Activated B cell treated with CpG ODN at 0.5 μM for 24 hours (primary cell): ENCODE measurements at regions not wholly inside any gene's neighbourhood (a gene's known extent, or its start where the extent isn't known, plus 50 kb on each side); places are given as distances from the start of the nearest gene placed in this dataset.
"Not testable (repeated sequence)": the region's sequence is repeated elsewhere in the genome, so short reads cannot be mapped to it uniquely, and the experiment has no call there.

Experiments
- ATAC-seq: fragments of 200-7000 bp; cut with Tn5 transposase; one replicate; pipeline ENCODE4 v1.10.0; 2021; ENCODE audit warnings: low read depth, mild to moderate bottlenecking, moderate library complexity
- CTCF ChIA-PET: fragments of 350-600 bp; sonication (Branson Sonifier 250); formaldehyde crosslinking; loops from one replicate; lab custom pipeline; 2021; ENCODE audit warnings: antibody characterized with exemption; lab: Charles Lee
- POLR2A ChIA-PET: fragments of 350-600 bp; sonication (Branson Sonifier 250); formaldehyde crosslinking; loops from one replicate; lab custom pipeline; 2021; ENCODE audit warnings: antibody characterized with exemption; lab: Charles Lee
- DNase-seq: peaks from one replicate; pipeline ENCODE4 v3.0.0; 2022
- H3K27ac Mint-ChIP-seq: one replicate; pipeline ENCODE4 v1.8.0; 2020; ENCODE audit warnings: mixed read lengths
- H3K27me3 Mint-ChIP-seq: one replicate; pipeline ENCODE4 v1.8.0; 2021; ENCODE audit warnings: mixed read lengths
- H3K36me3 Mint-ChIP-seq: one replicate; pipeline ENCODE4 v1.8.0; 2021; ENCODE audit warnings: low read depth, mixed read lengths
- H3K4me1 Mint-ChIP-seq: one replicate; pipeline ENCODE4 v1.8.0; 2021; ENCODE audit warnings: mixed read lengths
- H3K4me3 Mint-ChIP-seq: one replicate; pipeline ENCODE4 v1.8.0; 2020; ENCODE audit warnings: mild to moderate bottlenecking, mixed read lengths
- H3K9me3 Mint-ChIP-seq: one replicate; pipeline ENCODE4 v1.8.0; 2020; ENCODE audit warnings: mixed read lengths
- intact Hi-C: fragments of 100-400 bp; cut with micrococcal nuclease; formaldehyde crosslinking; loops from one replicate; pipeline ENCODE4 v1.15.1; 2024

DNA sequence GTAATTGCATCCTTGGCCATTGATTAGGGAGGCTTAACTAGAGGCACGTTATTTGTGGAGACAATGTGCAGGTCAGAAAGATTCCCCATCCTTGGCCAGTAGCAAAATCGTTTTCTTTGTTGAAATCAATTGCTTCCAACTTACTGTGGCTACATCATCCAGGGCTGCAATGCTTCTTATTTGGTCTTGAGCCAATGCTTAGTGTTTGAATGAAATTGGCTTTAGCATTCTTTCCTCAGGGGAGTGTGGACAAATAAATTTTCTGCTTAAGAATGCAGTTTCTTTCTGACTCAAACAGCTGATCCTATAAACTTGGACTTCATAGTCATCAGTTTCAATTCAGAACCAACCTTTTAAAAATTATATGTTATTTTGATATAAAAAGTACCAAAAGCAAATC is 95.6 kb downstream of the ARHGAP11B start:
- H3K9me3 Mint-ChIP-seq, H3K27me3 Mint-ChIP-seq, H3K4me3 Mint-ChIP-seq, H3K36me3 Mint-ChIP-seq, DNase-seq, ATAC-seq, CTCF ChIA-PET, intact Hi-C loops, H3K27ac Mint-ChIP-seq, H3K4me1 Mint-ChIP-seq, POLR2A ChIA-PET: not testable (repeated sequence)

DNA sequence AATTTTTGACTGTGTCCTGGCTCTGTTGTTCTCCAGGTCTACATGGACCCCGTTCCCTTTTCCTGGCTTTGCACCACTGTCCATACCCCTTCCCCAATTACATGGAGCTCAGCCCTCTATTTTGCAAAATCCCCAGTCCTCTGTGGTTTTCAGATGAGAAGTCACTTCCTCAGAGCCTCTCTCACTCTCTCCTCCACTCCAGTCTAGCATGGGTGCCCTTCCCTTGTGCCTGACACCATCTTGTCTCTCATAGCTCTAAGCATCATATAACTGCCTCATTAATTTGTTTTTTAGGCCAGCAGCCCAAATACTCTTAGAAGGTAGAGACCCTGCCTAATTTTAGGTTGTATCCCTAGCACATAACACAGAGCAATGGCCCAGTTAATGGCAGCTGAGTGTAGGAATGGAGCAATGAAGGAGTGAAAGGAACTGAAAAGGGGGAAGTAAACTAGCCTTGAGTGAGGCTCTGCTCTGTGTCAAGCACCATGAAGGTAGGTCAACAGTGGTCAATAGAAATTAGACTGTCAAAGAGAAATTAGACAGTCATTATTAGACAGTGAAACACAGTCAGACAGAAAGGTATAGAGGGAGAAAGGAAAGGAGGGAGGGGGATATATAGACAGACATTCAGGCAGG is 97.7 kb downstream of the ARHGAP11B start:
- DNase-seq, H3K4me1 Mint-ChIP-seq, H3K27me3 Mint-ChIP-seq, H3K9me3 Mint-ChIP-seq, ATAC-seq, POLR2A ChIA-PET, H3K4me3 Mint-ChIP-seq, H3K27ac Mint-ChIP-seq, CTCF ChIA-PET, H3K36me3 Mint-ChIP-seq, intact Hi-C loops: not testable (repeated sequence)

DNA sequence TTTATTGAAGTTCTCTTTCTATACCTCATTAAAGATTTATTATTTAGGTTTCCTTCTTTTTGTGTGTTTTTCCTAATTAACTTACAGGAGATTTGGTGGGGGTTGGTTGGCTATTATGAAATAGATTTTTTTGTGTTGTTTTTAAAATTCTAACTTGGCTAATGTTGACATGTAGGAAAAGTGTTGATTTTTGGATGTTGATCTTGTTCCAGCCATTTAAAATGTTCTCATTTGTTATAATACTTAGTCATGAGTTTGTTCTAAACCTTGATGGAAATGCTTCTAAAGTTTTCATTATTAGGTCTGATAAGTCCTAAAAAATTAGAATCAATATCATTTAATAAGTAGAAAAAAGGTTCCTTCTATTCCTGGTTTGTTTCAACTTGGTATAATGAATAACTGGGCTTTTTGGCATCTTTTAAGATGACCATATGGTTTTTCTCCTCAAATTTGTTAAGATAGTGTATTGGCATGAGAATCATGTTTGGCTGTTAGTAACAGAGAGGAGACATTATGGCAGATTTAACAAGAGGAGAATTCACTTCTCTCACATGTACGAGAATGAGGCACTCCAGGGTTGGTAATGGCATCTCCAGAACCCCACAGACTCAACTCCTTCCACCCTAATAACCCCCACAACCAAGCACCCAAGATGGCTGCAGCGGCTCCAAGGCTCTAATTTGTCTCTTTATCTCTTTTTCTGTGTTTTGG is 104.1 kb downstream of the ARHGAP11B start:
- H3K4me1 Mint-ChIP-seq, ATAC-seq, H3K9me3 Mint-ChIP-seq, DNase-seq, CTCF ChIA-PET, H3K4me3 Mint-ChIP-seq, H3K27ac Mint-ChIP-seq, H3K27me3 Mint-ChIP-seq, POLR2A ChIA-PET, intact Hi-C loops, H3K36me3 Mint-ChIP-seq: not testable (repeated sequence)

DNA sequence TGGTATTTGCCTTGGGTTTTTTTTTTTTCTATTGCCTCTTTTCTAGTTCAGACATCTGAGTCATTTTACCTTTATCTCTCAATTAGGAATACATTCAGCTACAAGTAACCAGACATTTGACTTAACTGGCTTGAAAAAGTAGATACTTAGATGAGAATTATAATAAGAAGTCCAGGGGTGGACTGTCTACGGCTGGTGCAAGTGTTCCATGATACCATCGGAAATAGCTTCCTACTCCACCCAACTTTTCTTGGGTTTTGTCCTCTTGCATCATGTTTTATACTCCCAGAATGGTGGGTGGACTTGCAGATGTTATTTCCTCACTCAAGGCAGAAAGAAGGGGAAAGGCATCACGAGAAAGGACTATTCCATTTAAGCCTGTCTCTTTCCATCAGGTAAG is 104.7 kb downstream of the ARHGAP11B start:
- POLR2A ChIA-PET, H3K27me3 Mint-ChIP-seq, ATAC-seq, DNase-seq, H3K27ac Mint-ChIP-seq, CTCF ChIA-PET, H3K36me3 Mint-ChIP-seq, H3K4me3 Mint-ChIP-seq, H3K4me1 Mint-ChIP-seq, intact Hi-C loops, H3K9me3 Mint-ChIP-seq: not testable (repeated sequence)

DNA sequence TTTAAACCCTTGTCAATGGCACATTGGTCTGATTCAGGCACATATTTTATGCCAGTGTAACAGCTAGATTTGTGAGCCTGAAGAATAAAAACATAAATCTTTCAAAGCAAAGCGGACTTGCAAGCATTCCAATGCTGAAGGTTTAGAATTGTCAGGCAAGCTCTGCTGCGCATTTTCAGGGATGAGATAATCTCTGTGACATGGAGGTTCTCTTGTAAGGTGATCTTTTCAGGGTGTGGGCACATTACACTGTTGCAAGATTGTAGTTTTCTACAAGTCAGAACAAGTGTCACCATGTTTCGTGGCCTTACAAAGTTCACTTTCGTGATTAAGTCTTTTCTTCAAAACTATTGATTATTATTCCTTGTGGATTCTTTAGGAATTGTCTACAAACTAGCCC is 106.2 kb downstream of the ARHGAP11B start:
- H3K4me3 Mint-ChIP-seq, H3K9me3 Mint-ChIP-seq, DNase-seq, H3K27ac Mint-ChIP-seq, POLR2A ChIA-PET, intact Hi-C loops, H3K36me3 Mint-ChIP-seq, H3K4me1 Mint-ChIP-seq, H3K27me3 Mint-ChIP-seq, ATAC-seq, CTCF ChIA-PET: not testable (repeated sequence)

DNA sequence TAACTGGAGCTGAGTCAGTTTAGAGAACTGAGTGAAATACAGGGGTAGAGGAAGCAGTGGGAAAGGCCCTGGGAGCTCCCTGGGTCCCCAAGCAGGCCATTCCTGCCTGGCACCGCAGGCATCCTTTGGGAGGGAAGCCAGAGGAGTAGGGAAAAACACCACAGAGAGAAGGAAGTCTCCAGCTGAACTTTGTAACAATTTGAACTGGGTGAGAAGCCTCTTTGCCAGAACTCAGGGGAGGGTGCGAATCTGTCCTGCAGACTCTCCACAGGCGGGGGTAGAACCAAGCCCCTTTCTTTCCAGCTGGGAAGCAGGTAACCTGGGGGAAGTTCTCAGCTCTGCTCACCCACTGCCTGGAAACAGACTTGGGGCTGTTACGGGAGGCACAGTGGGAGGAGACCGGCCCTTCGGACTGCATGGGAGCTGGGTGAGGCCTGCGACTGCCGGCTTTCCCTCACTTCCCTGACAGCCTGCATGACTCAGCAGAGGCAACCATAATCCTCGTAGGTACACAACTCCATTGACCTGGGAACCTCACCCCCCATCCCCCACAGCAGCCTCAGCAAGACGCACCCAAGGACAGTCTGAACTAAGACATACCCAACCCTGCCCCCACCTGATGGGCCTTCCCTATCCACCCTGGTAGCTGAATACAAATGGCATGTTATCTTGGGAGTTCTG is 110.1 kb downstream of the ARHGAP11B start:
- POLR2A ChIA-PET, DNase-seq, CTCF ChIA-PET, intact Hi-C loops, H3K4me1 Mint-ChIP-seq, H3K4me3 Mint-ChIP-seq, H3K27ac Mint-ChIP-seq, H3K9me3 Mint-ChIP-seq, H3K36me3 Mint-ChIP-seq, ATAC-seq, H3K27me3 Mint-ChIP-seq: not testable (repeated sequence)

DNA sequence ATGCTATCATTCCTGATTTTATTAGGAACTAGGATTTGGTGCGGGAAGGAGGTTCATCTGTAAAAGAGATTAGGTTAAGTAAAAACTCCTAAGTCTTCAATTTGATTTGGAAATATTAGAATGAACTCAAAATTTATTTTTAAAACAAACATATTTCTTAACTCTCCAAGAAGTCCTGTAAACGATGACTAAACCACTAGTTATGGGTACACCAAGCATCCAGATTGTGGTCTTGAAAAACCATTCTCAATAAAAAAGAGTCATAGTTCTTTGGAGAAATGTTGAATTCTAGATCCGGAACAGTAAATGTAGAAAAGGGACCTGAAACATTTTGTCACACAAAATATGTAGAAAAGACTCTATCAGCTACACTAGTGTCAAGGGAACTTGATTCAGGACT is 116.9 kb downstream of the ARHGAP11B start:
- H3K27ac Mint-ChIP-seq, POLR2A ChIA-PET, H3K4me3 Mint-ChIP-seq, DNase-seq, H3K36me3 Mint-ChIP-seq, H3K9me3 Mint-ChIP-seq, H3K27me3 Mint-ChIP-seq, CTCF ChIA-PET, H3K4me1 Mint-ChIP-seq, ATAC-seq: not testable (repeated sequence)
- intact Hi-C loops = loop anchor here (5.0 kb wide), 1 partner anchor 920 kb away; no protein-coding TSS in a partner anchor

DNA sequence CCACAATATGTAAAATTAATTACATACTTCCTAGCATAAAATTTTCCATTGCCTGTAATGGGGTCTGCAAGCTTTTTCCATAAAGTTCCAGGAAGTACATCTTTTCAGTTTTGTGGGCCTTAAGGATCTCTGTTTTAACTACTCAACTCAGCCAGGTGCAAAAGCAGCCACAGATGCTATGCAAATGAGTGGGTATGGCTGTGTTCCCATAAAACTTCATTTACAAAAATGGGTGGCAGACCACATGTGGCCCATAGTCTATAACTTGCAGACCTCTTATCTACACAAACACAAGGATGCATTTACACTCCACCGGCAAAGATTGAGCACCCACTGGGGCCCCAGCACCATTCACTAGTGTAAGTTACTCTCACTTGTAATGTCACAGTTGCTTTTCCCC is 123.1 kb downstream of the ARHGAP11B start:
- CTCF ChIA-PET, intact Hi-C loops, H3K27ac Mint-ChIP-seq, H3K4me3 Mint-ChIP-seq, ATAC-seq, DNase-seq, H3K9me3 Mint-ChIP-seq, POLR2A ChIA-PET, H3K27me3 Mint-ChIP-seq, H3K36me3 Mint-ChIP-seq: not testable (repeated sequence)
- H3K4me1 Mint-ChIP-seq = peaks cover 12% of the 10 kb centered on the region

DNA sequence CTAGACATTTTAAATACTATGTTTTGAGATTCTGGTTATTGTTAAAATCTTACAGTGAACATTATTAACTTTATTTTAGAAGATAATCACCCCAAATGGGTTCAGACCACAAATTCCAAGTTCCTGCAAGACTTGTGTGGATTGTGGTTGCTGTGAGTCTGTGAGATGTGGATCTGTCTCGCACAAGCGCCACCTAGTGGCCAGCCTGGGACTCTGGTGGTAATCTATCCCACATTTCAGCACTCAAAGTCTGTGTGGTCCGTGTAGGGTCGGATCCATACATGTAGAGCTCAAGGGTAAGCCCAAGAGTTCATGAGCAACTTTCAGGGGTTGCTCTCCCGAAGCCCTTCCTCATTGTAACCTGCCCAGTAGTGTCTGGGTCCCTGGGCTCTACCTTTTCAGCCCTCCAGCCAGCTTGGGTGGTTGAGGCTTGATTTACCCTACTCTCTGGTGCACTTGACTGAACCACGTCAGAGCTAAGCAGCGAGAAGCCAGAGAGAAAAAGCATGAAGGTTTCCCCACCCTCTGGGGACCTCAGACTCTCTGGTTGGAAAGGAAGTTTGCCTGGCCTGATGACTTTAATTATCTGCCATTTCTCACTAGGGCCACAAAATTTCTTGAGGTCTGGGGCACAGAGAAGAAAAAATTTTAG is 129.2 kb downstream of the ARHGAP11B start:
- H3K4me3 Mint-ChIP-seq, H3K9me3 Mint-ChIP-seq, CTCF ChIA-PET, POLR2A ChIA-PET, H3K27me3 Mint-ChIP-seq, H3K4me1 Mint-ChIP-seq, H3K36me3 Mint-ChIP-seq, intact Hi-C loops, H3K27ac Mint-ChIP-seq: not testable (repeated sequence)
- ATAC-seq (peak; percentile 61), DNase-seq (peak; percentile 72)

DNA sequence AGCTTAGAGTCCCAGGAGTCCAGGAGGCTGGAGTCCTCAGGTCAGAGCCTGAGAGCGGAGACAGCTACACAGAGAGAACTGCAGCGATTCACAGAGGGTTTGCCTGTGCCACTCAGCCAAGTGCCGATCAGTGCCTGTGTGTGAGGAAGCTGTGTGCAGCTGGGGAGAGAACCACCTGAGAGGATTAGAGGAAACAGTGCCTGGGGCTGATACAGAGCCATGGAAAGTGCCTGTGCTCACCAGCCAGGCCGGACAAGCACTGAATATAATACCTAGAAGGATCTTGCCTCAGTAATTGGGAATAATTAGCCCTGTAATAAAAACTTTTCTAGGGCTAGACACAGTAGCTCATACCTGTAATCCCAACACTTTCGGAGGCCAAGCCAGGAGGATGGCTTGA is 134.7 kb downstream of the ARHGAP11B start:
- H3K9me3 Mint-ChIP-seq, H3K36me3 Mint-ChIP-seq, H3K27me3 Mint-ChIP-seq, CTCF ChIA-PET, H3K4me3 Mint-ChIP-seq, H3K27ac Mint-ChIP-seq, POLR2A ChIA-PET, DNase-seq, intact Hi-C loops, H3K4me1 Mint-ChIP-seq, ATAC-seq: not testable (repeated sequence)

DNA sequence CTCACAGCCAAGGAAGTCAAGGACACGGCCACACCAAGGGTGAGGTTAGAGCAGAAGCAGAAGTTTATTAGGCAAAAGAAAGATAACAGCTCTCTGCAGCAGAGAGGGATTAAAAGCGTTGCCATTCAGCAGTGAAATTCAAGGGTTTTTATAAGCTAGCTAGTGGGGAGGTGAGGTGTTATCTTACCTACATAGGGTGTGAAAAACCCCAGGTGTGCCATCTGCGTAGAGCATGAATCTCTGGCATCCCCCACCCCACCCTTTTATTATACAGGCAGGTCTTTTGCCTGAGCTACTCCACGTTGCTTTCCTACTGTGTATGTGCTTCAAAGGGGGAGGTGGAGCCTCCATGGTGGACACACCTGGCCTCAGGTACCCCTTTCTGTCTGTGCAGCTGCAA is 135.4 kb downstream of the ARHGAP11B start:
- intact Hi-C loops, ATAC-seq, H3K4me3 Mint-ChIP-seq, H3K9me3 Mint-ChIP-seq, POLR2A ChIA-PET, H3K27me3 Mint-ChIP-seq, DNase-seq, H3K27ac Mint-ChIP-seq, H3K36me3 Mint-ChIP-seq, H3K4me1 Mint-ChIP-seq: not testable (repeated sequence)
- CTCF ChIA-PET = interaction anchor here (0.6 kb wide), 1 partner anchor 99 kb away, joined by 5 read pairs; no protein-coding TSS in a partner anchor
